GM23338 (cell line): ENCODE measurements at regions not wholly inside any gene's neighbourhood (a gene's known extent, or its start where the extent isn't known, plus 50 kb on each side); places are given as distances from the start of the nearest gene placed in this dataset.
A peak's percentile ranks its signal among the peaks of the same experiment; 100 is the strongest.

Source experiments
- ATAC-seq: fragments of 200-7000 bp; cut with Tn5 transposase; 3 replicates; pipeline ENCODE4 v1.9.1; 2020
- DNase-seq: peaks from one replicate; pipeline ENCODE4 v3.0.0-alpha.2; 2015; ENCODE audit warnings: low spot score
- H2AFZ ChIP-seq: fragments of 200-600 bp; sonication (generic); 2 replicates; pipeline ENCODE4 v1.8.0; 2016; ENCODE audit warnings: antibody characterized with exemption, mild to moderate bottlenecking, moderate library complexity
- H3F3A ChIP-seq: fragments of 200-600 bp; sonication (generic); replicated peaks from 2 replicates; pipeline ENCODE4 v1.8.0; 2017; ENCODE audit warnings: antibody characterized with exemption, mixed run types, low read depth
- H3K27ac ChIP-seq: fragments of 200-600 bp; sonication (generic); 2 replicates; pipeline ENCODE4 v1.6.1; 2016; ENCODE audit warnings: low read depth
- H3K27me3 ChIP-seq: fragments of 200-600 bp; sonication (generic); 2 replicates; pipeline ENCODE4 v1.8.0; 2016; ENCODE audit warnings: mild to moderate bottlenecking, mixed run types, moderate library complexity; ENCODE audit not compliant: insufficient read depth
- H3K36me3 ChIP-seq: fragments of 200-600 bp; sonication (generic); 2 replicates; pipeline ENCODE4 v1.8.0; 2016; ENCODE audit warnings: mild to moderate bottlenecking; ENCODE audit not compliant: insufficient read depth
- H3K4me1 ChIP-seq: fragments of 200-600 bp; sonication (generic); 2 replicates; pipeline ENCODE4 v1.8.0; 2016; ENCODE audit warnings: mild to moderate bottlenecking, moderate library complexity; ENCODE audit not compliant: insufficient read depth
- H3K4me2 ChIP-seq: fragments of 200-600 bp; sonication (generic); 2 replicates; pipeline ENCODE4 v1.7.1; 2017; ENCODE audit warnings: mixed run types
- H3K4me3 ChIP-seq: fragments of 200-600 bp; sonication (generic); 2 replicates; pipeline ENCODE4 v1.6.1; 2016; ENCODE audit warnings: mixed run types
- H3K79me2 ChIP-seq: fragments of 200-600 bp; sonication (generic); replicated peaks from 2 replicates; pipeline ENCODE4 v1.8.0; 2017; ENCODE audit warnings: mild to moderate bottlenecking; ENCODE audit not compliant: insufficient read depth
- H3K9me2 ChIP-seq: fragments of 200-600 bp; sonication (generic); 2 replicates; pipeline ENCODE4 v1.8.0; 2017; ENCODE audit not compliant: insufficient read depth
- H4K20me1 ChIP-seq: fragments of 200-600 bp; sonication (generic); replicated peaks from 2 replicates; pipeline ENCODE4 v1.8.0; 2017; ENCODE audit warnings: mild to moderate bottlenecking; ENCODE audit not compliant: insufficient read depth
- H3K27ac Mint-ChIP-seq: 2 replicates; pipeline ENCODE4 v1.8.0; 2020; ENCODE audit warnings: inconsistent platforms, mild to moderate bottlenecking, moderate library complexity, mixed read lengths
- H3K27me3 Mint-ChIP-seq: 3 replicates; pipeline ENCODE4 v1.8.0; 2022; ENCODE audit warnings: low read depth, mild to moderate bottlenecking, moderate library complexity, mixed read lengths, inconsistent platforms; ENCODE audit not compliant: insufficient read depth, poor library complexity
- H3K36me3 Mint-ChIP-seq: 3 replicates; pipeline ENCODE4 v1.8.0; 2021; ENCODE audit warnings: low read depth, mild to moderate bottlenecking, inconsistent platforms, moderate library complexity, mixed read lengths
- H3K4me1 Mint-ChIP-seq: 3 replicates; pipeline ENCODE4 v1.8.0; 2020; ENCODE audit warnings: mild to moderate bottlenecking, inconsistent platforms, mixed read lengths
- H3K4me3 Mint-ChIP-seq: 3 replicates; pipeline ENCODE4 v1.8.0; 2021; ENCODE audit warnings: moderate library complexity, mild to moderate bottlenecking, inconsistent platforms, mixed read lengths
- H3K9me3 Mint-ChIP-seq: 3 replicates; pipeline ENCODE4 v1.8.0; 2020; ENCODE audit warnings: moderate library complexity, mild to moderate bottlenecking, inconsistent platforms, mixed read lengths
- CREB1 ChIP-seq: fragments of 250-450 bp; sonication (Bioruptor Pico); IDR thresholded peaks from 2 replicates; pipeline ENCODE4 v1.5.0; 2020; ENCODE audit warnings: low read depth, mild to moderate bottlenecking, moderate library complexity
- EZH2 ChIP-seq: fragments of 200-600 bp; sonication (generic); IDR thresholded peaks from one replicate; pipeline ENCODE4 v1.8.0; 2017; ENCODE audit warnings: antibody characterized with exemption, mild to moderate bottlenecking, low read depth; ENCODE audit not compliant: unreplicated experiment
- NANOG ChIP-seq: IDR thresholded peaks from 2 replicates; pipeline ENCODE4 v1.6.1; 2016; ENCODE audit warnings: antibody characterized with exemption, borderline replicate concordance
- POLR2AphosphoS5 ChIP-seq: IDR thresholded peaks from 2 replicates; pipeline ENCODE4 v1.6.1; 2016; ENCODE audit warnings: antibody characterized with exemption, low read depth
- STAT1 ChIP-seq: IDR thresholded peaks from one replicate; pipeline ENCODE4 v1.6.1; 2016; ENCODE audit warnings: antibody characterized with exemption; ENCODE audit not compliant: unreplicated experiment
- ZNF331 ChIP-seq: fragments of 250-450 bp; sonication (Bioruptor Pico); IDR thresholded peaks from 2 replicates; pipeline ENCODE4 v1.5.0; 2020; ENCODE audit warnings: low read depth, mild to moderate bottlenecking, moderate library complexity
- TF ChIP-seq, protein P1 (sequence below): fragments of 250-450 bp; sonication (Bioruptor Pico); IDR thresholded peaks from 2 replicates; pipeline ENCODE4 v1.5.0; 2020; ENCODE audit warnings: mild to moderate bottlenecking, moderate library complexity
- TF ChIP-seq, protein P2 (sequence below), 2 experiments: fragments of 200-600 bp in 1 of 2; sonication (generic) in 1 of 2; conservative IDR thresholded peaks; 2 replicates each; pipeline versions ENCODE4 v1.5.1 to v1.6.1; 2016 to 2017; ENCODE audit warnings: antibody characterized with exemption in 2 of 2, low read depth in 2 of 2, mild to moderate bottlenecking in 2 of 2, moderate library complexity in 1 of 2
- TF ChIP-seq, protein P3 (sequence below): IDR thresholded peaks from 2 replicates; pipeline ENCODE4 v1.6.1; 2016; ENCODE audit warnings: antibody characterized with exemption

DNA sequence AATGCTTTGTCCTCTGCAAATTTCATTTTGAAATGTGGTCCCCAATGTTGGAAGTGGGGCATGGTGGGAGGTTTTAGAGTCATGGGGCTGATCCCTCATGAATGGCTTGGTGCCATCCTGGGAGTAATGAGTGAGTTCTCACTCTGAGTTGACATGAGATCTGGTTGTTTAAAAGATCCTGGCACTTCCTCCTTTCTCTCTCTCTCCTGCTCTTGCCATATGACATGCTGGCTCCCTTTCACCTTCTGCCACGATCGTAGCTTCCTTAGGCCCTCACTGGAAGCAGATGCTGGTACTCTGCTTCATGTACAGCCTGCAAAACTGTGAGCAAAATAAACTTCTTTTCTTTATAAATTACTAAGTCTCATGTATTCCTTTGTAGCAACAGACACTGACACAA, 262.0 kb downstream of the IL15 start (continued):
- TF ChIP-seq, protein P1, sequence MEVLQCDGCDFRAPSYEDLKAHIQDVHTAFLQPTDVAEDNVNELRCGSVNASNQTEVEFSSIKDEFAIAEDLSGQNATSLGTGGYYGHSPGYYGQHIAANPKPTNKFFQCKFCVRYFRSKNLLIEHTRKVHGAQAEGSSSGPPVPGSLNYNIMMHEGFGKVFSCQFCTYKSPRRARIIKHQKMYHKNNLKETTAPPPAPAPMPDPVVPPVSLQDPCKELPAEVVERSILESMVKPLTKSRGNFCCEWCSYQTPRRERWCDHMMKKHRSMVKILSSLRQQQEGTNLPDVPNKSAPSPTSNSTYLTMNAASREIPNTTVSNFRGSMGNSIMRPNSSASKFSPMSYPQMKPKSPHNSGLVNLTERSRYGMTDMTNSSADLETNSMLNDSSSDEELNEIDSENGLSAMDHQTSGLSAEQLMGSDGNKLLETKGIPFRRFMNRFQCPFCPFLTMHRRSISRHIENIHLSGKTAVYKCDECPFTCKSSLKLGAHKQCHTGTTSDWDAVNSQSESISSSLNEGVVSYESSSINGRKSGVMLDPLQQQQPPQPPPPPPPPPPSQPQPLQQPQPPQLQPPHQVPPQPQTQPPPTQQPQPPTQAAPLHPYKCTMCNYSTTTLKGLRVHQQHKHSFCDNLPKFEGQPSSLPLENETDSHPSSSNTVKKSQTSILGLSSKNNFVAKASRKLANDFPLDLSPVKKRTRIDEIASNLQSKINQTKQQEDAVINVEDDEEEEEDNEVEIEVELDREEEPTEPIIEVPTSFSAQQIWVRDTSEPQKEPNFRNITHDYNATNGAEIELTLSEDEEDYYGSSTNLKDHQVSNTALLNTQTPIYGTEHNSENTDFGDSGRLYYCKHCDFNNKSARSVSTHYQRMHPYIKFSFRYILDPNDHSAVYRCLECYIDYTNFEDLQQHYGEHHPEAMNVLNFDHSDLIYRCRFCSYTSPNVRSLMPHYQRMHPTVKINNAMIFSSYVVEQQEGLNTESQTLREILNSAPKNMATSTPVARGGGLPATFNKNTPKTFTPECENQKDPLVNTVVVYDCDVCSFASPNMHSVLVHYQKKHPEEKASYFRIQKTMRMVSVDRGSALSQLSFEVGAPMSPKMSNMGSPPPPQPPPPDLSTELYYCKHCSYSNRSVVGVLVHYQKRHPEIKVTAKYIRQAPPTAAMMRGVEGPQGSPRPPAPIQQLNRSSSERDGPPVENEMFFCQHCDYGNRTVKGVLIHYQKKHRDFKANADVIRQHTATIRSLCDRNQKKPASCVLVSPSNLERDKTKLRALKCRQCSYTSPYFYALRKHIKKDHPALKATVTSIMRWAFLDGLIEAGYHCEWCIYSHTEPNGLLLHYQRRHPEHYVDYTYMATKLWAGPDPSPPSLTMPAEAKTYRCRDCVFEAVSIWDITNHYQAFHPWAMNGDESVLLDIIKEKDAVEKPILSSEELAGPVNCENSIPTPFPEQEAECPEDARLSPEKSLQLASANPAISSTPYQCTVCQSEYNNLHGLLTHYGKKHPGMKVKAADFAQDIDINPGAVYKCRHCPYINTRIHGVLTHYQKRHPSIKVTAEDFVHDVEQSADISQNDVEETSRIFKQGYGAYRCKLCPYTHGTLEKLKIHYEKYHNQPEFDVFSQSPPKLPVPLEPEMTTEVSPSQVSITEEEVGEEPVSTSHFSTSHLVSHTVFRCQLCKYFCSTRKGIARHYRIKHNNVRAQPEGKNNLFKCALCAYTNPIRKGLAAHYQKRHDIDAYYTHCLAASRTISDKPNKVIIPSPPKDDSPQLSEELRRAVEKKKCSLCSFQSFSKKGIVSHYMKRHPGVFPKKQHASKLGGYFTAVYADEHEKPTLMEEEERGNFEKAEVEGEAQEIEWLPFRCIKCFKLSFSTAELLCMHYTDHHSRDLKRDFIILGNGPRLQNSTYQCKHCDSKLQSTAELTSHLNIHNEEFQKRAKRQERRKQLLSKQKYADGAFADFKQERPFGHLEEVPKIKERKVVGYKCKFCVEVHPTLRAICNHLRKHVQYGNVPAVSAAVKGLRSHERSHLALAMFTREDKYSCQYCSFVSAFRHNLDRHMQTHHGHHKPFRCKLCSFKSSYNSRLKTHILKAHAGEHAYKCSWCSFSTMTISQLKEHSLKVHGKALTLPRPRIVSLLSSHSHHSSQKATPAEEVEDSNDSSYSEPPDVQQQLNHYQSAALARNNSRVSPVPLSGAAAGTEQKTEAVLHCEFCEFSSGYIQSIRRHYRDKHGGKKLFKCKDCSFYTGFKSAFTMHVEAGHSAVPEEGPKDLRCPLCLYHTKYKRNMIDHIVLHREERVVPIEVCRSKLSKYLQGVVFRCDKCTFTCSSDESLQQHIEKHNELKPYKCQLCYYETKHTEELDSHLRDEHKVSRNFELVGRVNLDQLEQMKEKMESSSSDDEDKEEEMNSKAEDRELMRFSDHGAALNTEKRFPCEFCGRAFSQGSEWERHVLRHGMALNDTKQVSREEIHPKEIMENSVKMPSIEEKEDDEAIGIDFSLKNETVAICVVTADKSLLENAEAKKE (CRISPR knock-in tag), result no peak
- no peak for TF ChIP-seq EZH2
- TF ChIP-seq, protein P2, sequence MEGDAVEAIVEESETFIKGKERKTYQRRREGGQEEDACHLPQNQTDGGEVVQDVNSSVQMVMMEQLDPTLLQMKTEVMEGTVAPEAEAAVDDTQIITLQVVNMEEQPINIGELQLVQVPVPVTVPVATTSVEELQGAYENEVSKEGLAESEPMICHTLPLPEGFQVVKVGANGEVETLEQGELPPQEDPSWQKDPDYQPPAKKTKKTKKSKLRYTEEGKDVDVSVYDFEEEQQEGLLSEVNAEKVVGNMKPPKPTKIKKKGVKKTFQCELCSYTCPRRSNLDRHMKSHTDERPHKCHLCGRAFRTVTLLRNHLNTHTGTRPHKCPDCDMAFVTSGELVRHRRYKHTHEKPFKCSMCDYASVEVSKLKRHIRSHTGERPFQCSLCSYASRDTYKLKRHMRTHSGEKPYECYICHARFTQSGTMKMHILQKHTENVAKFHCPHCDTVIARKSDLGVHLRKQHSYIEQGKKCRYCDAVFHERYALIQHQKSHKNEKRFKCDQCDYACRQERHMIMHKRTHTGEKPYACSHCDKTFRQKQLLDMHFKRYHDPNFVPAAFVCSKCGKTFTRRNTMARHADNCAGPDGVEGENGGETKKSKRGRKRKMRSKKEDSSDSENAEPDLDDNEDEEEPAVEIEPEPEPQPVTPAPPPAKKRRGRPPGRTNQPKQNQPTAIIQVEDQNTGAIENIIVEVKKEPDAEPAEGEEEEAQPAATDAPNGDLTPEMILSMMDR (conservative IDR thresholded peaks at IDR 0.05; ENCODE audit: low read depth in 2 of 2), result no peak
- no peak for TF ChIP-seq NANOG
- TF ChIP-seq CREB1, result no peak
- TF ChIP-seq, protein P3, sequence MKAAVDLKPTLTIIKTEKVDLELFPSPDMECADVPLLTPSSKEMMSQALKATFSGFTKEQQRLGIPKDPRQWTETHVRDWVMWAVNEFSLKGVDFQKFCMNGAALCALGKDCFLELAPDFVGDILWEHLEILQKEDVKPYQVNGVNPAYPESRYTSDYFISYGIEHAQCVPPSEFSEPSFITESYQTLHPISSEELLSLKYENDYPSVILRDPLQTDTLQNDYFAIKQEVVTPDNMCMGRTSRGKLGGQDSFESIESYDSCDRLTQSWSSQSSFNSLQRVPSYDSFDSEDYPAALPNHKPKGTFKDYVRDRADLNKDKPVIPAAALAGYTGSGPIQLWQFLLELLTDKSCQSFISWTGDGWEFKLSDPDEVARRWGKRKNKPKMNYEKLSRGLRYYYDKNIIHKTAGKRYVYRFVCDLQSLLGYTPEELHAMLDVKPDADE, result no peak
- TF ChIP-seq ZNF331, result no peak

DNA sequence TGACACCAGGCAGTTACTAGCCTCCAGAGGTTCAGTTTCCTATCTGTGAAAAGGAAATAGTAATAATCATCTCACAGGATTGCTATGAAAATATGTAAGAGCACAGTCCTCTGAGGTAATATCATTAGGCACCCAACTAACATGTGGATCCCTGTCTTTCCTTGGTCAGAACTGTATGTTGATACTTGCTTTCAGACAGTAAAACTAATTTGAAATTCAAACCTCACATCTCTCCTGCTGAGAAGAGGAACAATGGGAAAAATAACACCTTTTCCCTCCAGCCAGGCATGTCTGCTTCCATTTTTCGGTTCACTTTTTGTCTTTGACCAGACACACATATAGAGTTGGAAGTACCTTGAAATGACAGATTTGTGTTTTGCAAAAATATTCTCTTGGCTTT, 262.7 kb downstream of the IL15 start:
- Histone ChIP-seq H3K79me2 (no peaks in the 10 kb centered on the region), H3K27ac (no peak overlapping the region), H3K4me1 (peaks cover 10% of the 10 kb centered on the region), H3K4me2 (no peak overlapping the region; the same call in 1 of the 2 replicates), H3F3A (no peaks in the 10 kb centered on the region), H3K36me3 (no peaks in the 10 kb centered on the region), H4K20me1 (no peaks in the 10 kb centered on the region), H3K9me2 (peaks cover 9% of the 10 kb centered on the region; the same call in 1 of the 2 replicates), H3K4me3 (no peak overlapping the region), H2AFZ (peak overlapping the region; percentile 69; the same call in 1 of the 2 replicates), H3K27me3 (no peaks in the 10 kb centered on the region)
- H3K4me3 Mint-ChIP-seq, result no peak overlapping the region
- no peak overlapping the region for H3K27ac Mint-ChIP-seq
- H3K36me3 Mint-ChIP-seq, result peaks cover 5% of the 10 kb centered on the region; the same call in 2 of the 3 replicates
- DNase-seq, result no peak
- ATAC-seq, result no peak
- peaks cover 24% of the 10 kb centered on the region for H3K4me1 Mint-ChIP-seq
- H3K9me3 Mint-ChIP-seq, result peaks cover 4% of the 10 kb centered on the region
- peaks cover 3% of the 10 kb centered on the region for H3K27me3 Mint-ChIP-seq
- TF ChIP-seq EZH2 (no peak), CREB1 (no peak), STAT1 (no peak), POLR2AphosphoS5 (no peak), NANOG (no peak)
- TF ChIP-seq, protein P3, result no peak
